Heart left ventricle (tissue), 13 donors: ENCODE measurements at regions not wholly inside any gene's neighbourhood (a gene's known extent, or its start where the extent isn't known, plus 50 kb on each side); places are given as distances from the start of the nearest gene placed in this dataset.

Experiments used
- POLR2A ChIP-seq, 2 donors: fragments of 450-650 bp; IDR thresholded peaks; one replicate each; pipeline ENCODE4 v1.6.1; 2017; ENCODE audit warnings: antibody characterized with exemption in 2 of 2, mild to moderate bottlenecking in 2 of 2, moderate library complexity in 2 of 2
- TF ChIP-seq, protein P1 (sequence below), 12 donors: fragments of 200-600 bp; sonication (generic) in 4 of 12; IDR thresholded peaks; one replicate each; pipeline versions ENCODE4 v1.5.0 to v1.8.0; 2018 to 2022; ENCODE audit warnings: antibody characterized with exemption in 12 of 12, mild to moderate bottlenecking in 5 of 12
- donor health status: ischemic (EF 13 %, LVEDD 7.1; RV severe dilation, severe dysfunction).
- donor health status: DM: no; HTN: yes; CAD: no.
- donor health status: DM: no; HTN: no; CAD: no.
- donor health status: ischemic (EF 25% LVEDD 6.9; RV normal size, moderate dysfunction).
- donor health status: ischemic (EF 25% LVEDD 5.7; RV mildly dilated, moderate dysfunction).
- donor health status: ischemic (EF 35%, LVEDD 5.7; RV mildly dilated, moderate dysfunction).
- donor health status: nonischemic (EF 11% LVEDD 7.7; RV severe dilation, severe dysfunction).
- donor health status: DM: yes; HTN: yes; CAD: no.
- donor health status: PGD.
- donor health status: ischemic (EF 29% LVEDD 5.4; RV normal size, mild dysfunction).
- donor health status: nonischemic (EF 23%, LVEDD 6.1; RV moderate dilation, normal function).

DNA sequence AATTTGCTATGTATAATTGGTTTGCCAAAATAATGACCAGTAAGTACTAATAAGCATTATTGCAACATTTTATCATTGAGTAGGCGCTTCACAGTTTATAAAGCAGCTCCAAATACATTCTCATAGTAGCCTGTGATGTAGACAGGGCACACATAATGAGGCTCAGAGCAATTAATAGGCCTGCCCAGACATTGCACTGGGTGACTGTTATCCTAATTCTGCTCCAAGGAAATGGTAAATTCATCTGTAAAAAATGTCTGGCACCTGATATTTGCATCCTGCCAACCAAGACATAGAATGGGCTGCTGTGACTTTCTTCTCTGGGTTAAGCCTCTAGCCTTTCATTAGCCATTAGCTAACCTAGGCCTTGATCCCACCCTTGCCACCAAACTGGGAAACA is 97.6 kb downstream of the SEM1 start:
- TF ChIP-seq, protein P1, sequence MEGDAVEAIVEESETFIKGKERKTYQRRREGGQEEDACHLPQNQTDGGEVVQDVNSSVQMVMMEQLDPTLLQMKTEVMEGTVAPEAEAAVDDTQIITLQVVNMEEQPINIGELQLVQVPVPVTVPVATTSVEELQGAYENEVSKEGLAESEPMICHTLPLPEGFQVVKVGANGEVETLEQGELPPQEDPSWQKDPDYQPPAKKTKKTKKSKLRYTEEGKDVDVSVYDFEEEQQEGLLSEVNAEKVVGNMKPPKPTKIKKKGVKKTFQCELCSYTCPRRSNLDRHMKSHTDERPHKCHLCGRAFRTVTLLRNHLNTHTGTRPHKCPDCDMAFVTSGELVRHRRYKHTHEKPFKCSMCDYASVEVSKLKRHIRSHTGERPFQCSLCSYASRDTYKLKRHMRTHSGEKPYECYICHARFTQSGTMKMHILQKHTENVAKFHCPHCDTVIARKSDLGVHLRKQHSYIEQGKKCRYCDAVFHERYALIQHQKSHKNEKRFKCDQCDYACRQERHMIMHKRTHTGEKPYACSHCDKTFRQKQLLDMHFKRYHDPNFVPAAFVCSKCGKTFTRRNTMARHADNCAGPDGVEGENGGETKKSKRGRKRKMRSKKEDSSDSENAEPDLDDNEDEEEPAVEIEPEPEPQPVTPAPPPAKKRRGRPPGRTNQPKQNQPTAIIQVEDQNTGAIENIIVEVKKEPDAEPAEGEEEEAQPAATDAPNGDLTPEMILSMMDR (IDR thresholded peaks at IDR 0.05) = no peak
- no peak for TF ChIP-seq POLR2A (IDR thresholded peaks at IDR 0.05)
